Nephron progenitor cell (in vitro differentiated cells): ENCODE measurements at regions not wholly inside any gene's neighbourhood (a gene's known extent, or its start where the extent isn't known, plus 50 kb on each side); places are given as distances from the start of the nearest gene placed in this dataset.
"Not testable (repeated sequence)": the region's sequence is repeated elsewhere in the genome, so short reads cannot be mapped to it uniquely, and the experiment has no call there.

ENCODE experiments used
- DNase-seq: peaks from one replicate; pipeline ENCODE4 v3.0.0; 2021
- H3K27ac Mint-ChIP-seq: 2 replicates; pipeline ENCODE4 v1.8.0; 2021; ENCODE audit warnings: mild to moderate bottlenecking, moderate library complexity, mixed read lengths
- H3K27me3 Mint-ChIP-seq: 2 replicates; pipeline ENCODE4 v1.8.0; 2021; ENCODE audit warnings: mild to moderate bottlenecking, low read depth, mixed read lengths; ENCODE audit not compliant: poor library complexity
- H3K36me3 Mint-ChIP-seq: 2 replicates; pipeline ENCODE4 v1.8.0; 2021; ENCODE audit warnings: low read depth, mixed read lengths
- H3K4me1 Mint-ChIP-seq: 2 replicates; pipeline ENCODE4 v1.8.0; 2021; ENCODE audit warnings: mixed read lengths
- H3K4me3 Mint-ChIP-seq: 2 replicates; pipeline ENCODE4 v1.8.0; 2021; ENCODE audit warnings: mild to moderate bottlenecking, moderate library complexity, mixed read lengths
- H3K9me3 Mint-ChIP-seq: 2 replicates; pipeline ENCODE4 v1.8.0; 2021; ENCODE audit warnings: mild to moderate bottlenecking, moderate library complexity, mixed read lengths
- TF ChIP-seq, protein P1 (sequence below): fragments of 200-600 bp; sonication (generic); IDR thresholded peaks from 2 replicates; pipeline ENCODE4 v1.5.0; 2021; ENCODE audit warnings: antibody characterized with exemption

DNA sequence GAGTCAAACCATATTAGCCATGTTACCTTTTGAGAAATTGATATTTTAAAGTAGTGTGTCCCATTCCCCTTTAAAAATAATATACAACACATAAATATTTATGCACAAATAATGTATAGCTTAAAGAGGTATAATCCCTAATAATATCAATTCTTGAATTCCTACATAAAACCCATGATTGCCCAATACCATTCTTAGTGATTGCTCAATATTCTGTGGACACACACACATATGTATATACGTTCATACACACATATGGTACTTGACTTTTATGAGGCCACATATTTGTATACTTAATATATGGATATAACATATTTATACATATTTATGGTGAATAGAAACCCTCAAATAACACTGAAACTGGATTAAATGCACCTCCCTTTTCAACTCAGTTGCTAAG lies 367.4 kb downstream of the ZBBX start:
- no peak for DNase-seq
- TF ChIP-seq, protein P1, sequence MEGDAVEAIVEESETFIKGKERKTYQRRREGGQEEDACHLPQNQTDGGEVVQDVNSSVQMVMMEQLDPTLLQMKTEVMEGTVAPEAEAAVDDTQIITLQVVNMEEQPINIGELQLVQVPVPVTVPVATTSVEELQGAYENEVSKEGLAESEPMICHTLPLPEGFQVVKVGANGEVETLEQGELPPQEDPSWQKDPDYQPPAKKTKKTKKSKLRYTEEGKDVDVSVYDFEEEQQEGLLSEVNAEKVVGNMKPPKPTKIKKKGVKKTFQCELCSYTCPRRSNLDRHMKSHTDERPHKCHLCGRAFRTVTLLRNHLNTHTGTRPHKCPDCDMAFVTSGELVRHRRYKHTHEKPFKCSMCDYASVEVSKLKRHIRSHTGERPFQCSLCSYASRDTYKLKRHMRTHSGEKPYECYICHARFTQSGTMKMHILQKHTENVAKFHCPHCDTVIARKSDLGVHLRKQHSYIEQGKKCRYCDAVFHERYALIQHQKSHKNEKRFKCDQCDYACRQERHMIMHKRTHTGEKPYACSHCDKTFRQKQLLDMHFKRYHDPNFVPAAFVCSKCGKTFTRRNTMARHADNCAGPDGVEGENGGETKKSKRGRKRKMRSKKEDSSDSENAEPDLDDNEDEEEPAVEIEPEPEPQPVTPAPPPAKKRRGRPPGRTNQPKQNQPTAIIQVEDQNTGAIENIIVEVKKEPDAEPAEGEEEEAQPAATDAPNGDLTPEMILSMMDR, result no peak
- H3K9me3 Mint-ChIP-seq, result peaks cover 4% of the 10 kb centered on the region
- no peaks in the 10 kb centered on the region for H3K36me3 Mint-ChIP-seq
- H3K4me3 Mint-ChIP-seq, result no peak overlapping the region
- H3K27me3 Mint-ChIP-seq, result no peaks in the 10 kb centered on the region
- no peak overlapping the region for H3K27ac Mint-ChIP-seq
- no peaks in the 10 kb centered on the region for H3K4me1 Mint-ChIP-seq

DNA sequence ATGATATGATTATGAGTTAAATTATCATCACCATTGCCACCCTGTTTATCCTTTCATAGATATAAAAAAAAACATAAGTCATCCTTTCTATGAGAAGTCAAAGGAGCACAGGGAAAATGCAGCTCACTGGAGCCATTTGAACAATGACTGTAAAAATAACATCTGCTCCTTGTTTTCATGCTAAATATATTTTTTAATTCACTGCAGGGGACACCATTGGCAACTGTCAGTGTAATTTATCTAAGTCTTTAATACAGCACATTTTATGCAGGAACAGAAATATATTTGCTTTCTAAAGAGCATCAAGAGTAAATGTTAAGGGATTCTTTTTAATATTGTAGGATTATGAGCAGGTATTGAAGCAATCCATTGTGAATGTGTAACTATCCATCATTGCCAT lies 371.3 kb downstream of the ZBBX start:
- Mint-ChIP-seq H3K4me1 (no peaks in the 10 kb centered on the region), H3K27ac (no peak overlapping the region), H3K27me3 (no peaks in the 10 kb centered on the region), H3K36me3 (no peaks in the 10 kb centered on the region), H3K4me3 (no peak overlapping the region), H3K9me3 (no peaks in the 10 kb centered on the region)
- TF ChIP-seq, protein P1, result no peak
- no peak for DNase-seq

DNA sequence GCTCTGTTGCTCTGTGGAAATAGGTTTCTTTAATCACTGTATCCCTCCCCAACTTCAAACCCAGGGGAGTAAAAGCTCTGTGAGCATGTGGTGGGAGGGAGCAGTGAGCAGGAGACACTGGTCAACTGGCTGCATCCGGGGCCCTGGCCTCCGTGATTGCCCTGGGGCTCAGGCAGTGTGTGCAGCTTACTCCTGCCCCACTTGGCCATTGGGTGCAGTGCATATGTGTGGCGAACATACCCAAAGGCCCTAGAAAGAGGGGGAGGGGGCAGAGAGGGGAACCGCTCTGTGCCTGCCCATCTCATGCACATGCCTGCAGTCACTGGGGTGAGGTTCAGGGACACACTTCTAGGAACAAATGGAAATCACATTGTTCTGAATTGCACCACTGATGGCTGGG lies 378.7 kb downstream of the ZBBX start:
- Mint-ChIP-seq H3K4me3 (no peak overlapping the region), H3K4me1 (no peaks in the 10 kb centered on the region), H3K27ac (no peak overlapping the region), H3K36me3 (no peaks in the 10 kb centered on the region), H3K27me3 (peaks cover 3% of the 10 kb centered on the region), H3K9me3 (peaks cover 19% of the 10 kb centered on the region)
- no peak for DNase-seq
- TF ChIP-seq, protein P1, result no peak

DNA sequence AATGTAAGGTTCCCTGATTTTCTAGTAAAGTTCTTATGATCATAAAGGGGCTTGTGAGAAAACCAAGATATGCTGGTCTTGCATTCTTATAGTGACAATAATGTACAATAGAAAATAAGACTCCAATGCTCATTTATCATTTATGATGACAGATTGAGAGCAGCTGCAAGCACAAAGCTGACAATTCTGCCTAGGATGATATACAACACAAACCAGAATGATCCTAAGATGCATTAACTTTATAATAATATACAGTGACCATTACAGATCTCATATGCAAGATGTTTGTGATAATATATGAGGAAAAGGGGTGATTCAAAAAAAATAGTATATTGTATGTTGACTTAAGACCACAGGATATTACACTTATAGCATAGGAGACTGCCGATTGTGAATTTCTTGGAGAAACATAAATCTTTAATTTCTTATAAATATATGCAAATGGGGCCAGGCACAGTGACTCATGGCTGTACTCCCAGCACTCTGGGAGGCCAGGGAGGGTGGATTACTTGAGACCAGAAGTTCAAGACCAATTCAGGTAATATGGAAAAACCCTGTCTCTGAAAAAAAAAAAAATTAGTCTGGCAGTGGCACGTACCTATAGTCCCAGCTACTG lies 387.0 kb downstream of the ZBBX start:
- DNase-seq, result no peak
- H3K9me3 Mint-ChIP-seq, result no peaks in the 10 kb centered on the region
- H3K27ac Mint-ChIP-seq, result no peak overlapping the region
- no peaks in the 10 kb centered on the region for H3K27me3 Mint-ChIP-seq
- H3K4me3 Mint-ChIP-seq, result no peak overlapping the region
- H3K4me1 Mint-ChIP-seq, result no peaks in the 10 kb centered on the region
- TF ChIP-seq, protein P1, result no peak
- H3K36me3 Mint-ChIP-seq, result no peaks in the 10 kb centered on the region

DNA sequence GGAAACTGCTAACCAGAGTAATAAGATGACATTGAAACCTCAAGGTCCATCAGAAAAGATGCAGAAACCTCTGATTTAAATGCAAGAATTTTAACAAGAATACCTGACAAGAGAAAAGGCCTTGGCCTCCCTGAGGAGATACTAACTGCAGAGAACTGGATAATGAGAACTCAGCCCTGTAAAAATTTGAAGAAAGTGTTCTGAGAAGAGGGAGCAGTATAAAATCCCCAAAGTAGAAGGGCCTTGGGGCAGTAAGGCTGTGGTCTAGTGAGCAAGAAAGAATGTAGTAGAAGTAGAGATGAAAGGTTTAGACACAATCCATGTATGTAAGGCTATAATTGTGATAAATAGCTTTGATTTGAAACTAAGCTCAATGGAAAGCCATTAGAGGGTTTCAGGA lies 394.1 kb downstream of the ZBBX start:
- DNase-seq, result no peak
- no peaks in the 10 kb centered on the region for H3K36me3 Mint-ChIP-seq
- H3K9me3 Mint-ChIP-seq, result no peaks in the 10 kb centered on the region
- no peaks in the 10 kb centered on the region for H3K4me1 Mint-ChIP-seq
- TF ChIP-seq, protein P1, result no peak
- no peak overlapping the region for H3K4me3 Mint-ChIP-seq
- H3K27ac Mint-ChIP-seq, result no peak overlapping the region
- no peaks in the 10 kb centered on the region for H3K27me3 Mint-ChIP-seq

DNA sequence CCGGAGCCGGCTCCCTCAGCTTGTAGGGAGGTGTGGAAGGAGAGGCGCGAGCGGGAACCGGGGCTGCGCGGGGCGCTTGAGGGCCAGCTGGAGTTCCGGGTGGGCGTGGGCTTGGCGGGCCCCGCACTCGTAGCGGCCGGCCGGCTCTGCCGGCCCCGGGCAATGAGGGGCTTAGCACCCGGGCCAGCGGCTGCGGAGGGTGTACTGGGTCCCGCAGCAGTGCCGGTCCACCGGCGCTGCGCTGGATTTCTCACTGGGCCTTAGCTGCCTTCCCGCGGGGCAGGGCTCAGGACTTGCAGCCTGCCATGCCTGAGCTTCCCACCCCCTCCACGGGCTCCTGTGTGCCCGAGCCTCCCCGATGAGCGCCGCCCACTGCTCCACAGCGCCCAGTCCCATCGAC lies 404.3 kb downstream of the ZBBX start:
- not testable (repeated sequence) for H3K4me3 Mint-ChIP-seq, H3K27me3 Mint-ChIP-seq, H3K27ac Mint-ChIP-seq, DNase-seq, H3K4me1 Mint-ChIP-seq, H3K9me3 Mint-ChIP-seq, H3K36me3 Mint-ChIP-seq

DNA sequence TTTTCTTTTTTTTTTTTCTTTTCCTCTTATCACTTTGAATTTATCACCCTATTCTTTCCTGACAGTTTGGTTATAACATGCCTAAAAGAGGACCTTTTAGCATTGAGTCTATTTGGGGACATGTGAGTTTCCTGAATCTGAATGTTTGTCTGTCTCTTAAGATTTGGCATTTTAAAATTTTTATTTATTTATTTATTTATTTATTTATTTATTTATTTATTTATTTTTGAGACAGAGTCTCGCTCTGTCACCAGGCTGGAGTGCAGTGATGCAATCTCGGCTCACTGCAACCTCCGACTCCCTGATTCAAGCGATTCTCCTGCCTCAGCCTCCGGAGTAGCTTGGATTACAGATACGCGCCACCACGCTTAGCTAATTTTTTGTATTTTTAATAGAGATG lies 412.4 kb downstream of the ZBBX start:
- not testable (repeated sequence) for H3K4me3 Mint-ChIP-seq, H3K36me3 Mint-ChIP-seq, H3K9me3 Mint-ChIP-seq, DNase-seq, H3K4me1 Mint-ChIP-seq, H3K27ac Mint-ChIP-seq, H3K27me3 Mint-ChIP-seq
